Kidney (tissue), 13 donors: ENCODE measurements at regions not wholly inside any gene's neighbourhood (a gene's known extent, or its start where the extent isn't known, plus 50 kb on each side); places are given as distances from the start of the nearest gene placed in this dataset.

Experiments
- DNase-seq, 5 donors: peaks; one replicate each; pipeline ENCODE4 v3.0.0-alpha.2; 2013 to 2020
- FAIRE-seq: peaks from 2 replicates; lab custom pipeline; 2012; peaks lifted over from hg19 to GRCh38; lab: Jason Lieb, UNC
- H3K27ac ChIP-seq, 2 donors: one replicate each; pipeline ENCODE4 v1.7.0; 2013; ENCODE audit warnings: low read depth in 2 of 2, low read length in 2 of 2, inconsistent platforms in 1 of 2
- H3K27me3 ChIP-seq: one replicate; pipeline ENCODE4 v1.7.1; 2013; ENCODE audit warnings: low read length, inconsistent platforms; ENCODE audit not compliant: control insufficient read depth, insufficient read depth
- H3K36me3 ChIP-seq, 3 donors: one replicate each; pipeline versions ENCODE4 v1.7.0 to v1.7.1; 2013; ENCODE audit warnings: low read length in 3 of 3, control low read depth in 1 of 3, inconsistent platforms in 1 of 3; ENCODE audit not compliant: insufficient read depth in 3 of 3, control insufficient read depth in 2 of 3
- H3K4me1 ChIP-seq, 3 donors: one replicate each; pipeline versions ENCODE4 v1.7.0 to v1.7.1; 2013; ENCODE audit warnings: low read length in 3 of 3, inconsistent platforms in 1 of 3, low read depth in 1 of 3; ENCODE audit not compliant: control insufficient read depth in 2 of 3, insufficient read depth in 2 of 3
- H3K4me3 ChIP-seq, 3 donors: one replicate each; pipeline versions ENCODE4 v1.7.0 to v1.8.1; 2013; ENCODE audit warnings: low read length in 3 of 3, control low read depth in 1 of 3, inconsistent platforms in 1 of 3
- H3K9ac ChIP-seq, 3 donors: one replicate each; pipeline versions ENCODE4 v1.7.0 to v1.7.1; 2013; ENCODE audit warnings: low read length in 3 of 3, control low read depth in 1 of 3, inconsistent platforms in 1 of 3
- H3K9me3 ChIP-seq, 3 donors: one replicate each; pipeline versions ENCODE4 v1.7.0 to v1.7.1; 2013; ENCODE audit warnings: low read length in 3 of 3, control low read depth in 1 of 3, inconsistent platforms in 1 of 3; ENCODE audit not compliant: control insufficient read depth in 2 of 3, insufficient read depth in 1 of 3
- CTCF ChIP-seq: IDR thresholded peaks from 3 replicates; pipeline ENCODE4 v1.5.1; 2012; ENCODE audit warnings: mild to moderate bottlenecking, moderate library complexity, borderline replicate concordance; ENCODE audit not compliant: insufficient read depth; ENCODE audit errors: extremely low read depth
- intact Hi-C: fragments of 100-400 bp; cut with DNase I; formaldehyde crosslinking; loops from one replicate; pipeline ENCODE4 v1.11.1; 2022
- donor health status: control.
- donor health status: control.
- donor health status: control.
- donor health status: control.
- donor health status: control.
- donor health status: DM: yes; HTN: yes; CAD: no.
- donor health status: Normal renal cell carcinoma (clear cell type).

- no peaks in the 10 kb centered on the region for H3K9me3 ChIP-seq
- H3K27ac ChIP-seq = no peak overlapping the region
- no peak overlapping the region for H3K4me3 ChIP-seq
- FAIRE-seq = no peak
- H3K36me3 ChIP-seq = no peaks in the 10 kb centered on the region
- intact Hi-C loops = no loop called here
- TF ChIP-seq CTCF = no peak
- no peak overlapping the region for H3K9ac ChIP-seq
- H3K4me1 ChIP-seq = no peaks in the 10 kb centered on the region
- no peaks in the 10 kb centered on the region for H3K27me3 ChIP-seq
- DNase-seq = no peak
Observed at GRCh38 chr10:123491364-123491763, 174.8 kb upstream of the GPR26 start.

GRCh38 chr10:123492016-123492415 is 174.1 kb upstream of the GPR26 start:
- FAIRE-seq (no peak), DNase-seq (peak in 4 of 5 donors; percentile 50 to 64 (median 56))
- no peaks in the 10 kb centered on the region for H3K4me1 ChIP-seq
- intact Hi-C loops = no loop called here
- no peaks in the 10 kb centered on the region for H3K36me3 ChIP-seq
- no peak overlapping the region for H3K9ac ChIP-seq
- no peak for TF ChIP-seq CTCF
- no peaks in the 10 kb centered on the region for H3K9me3 ChIP-seq
- no peak overlapping the region for H3K27ac ChIP-seq
- H3K4me3 ChIP-seq = no peak overlapping the region
- no peaks in the 10 kb centered on the region for H3K27me3 ChIP-seq

- Histone ChIP-seq H3K4me3 (no peak overlapping the region), H3K9ac (no peak overlapping the region), H3K27me3 (no peaks in the 10 kb centered on the region), H3K27ac (no peak overlapping the region), H3K9me3 (no peaks in the 10 kb centered on the region), H3K4me1 (no peaks in the 10 kb centered on the region), H3K36me3 (no peaks in the 10 kb centered on the region)
- intact Hi-C loops = no loop called here
- no peak for DNase-seq
- FAIRE-seq = no peak
- TF ChIP-seq CTCF = no peak
Observed at GRCh38 chr10:123494301-123494808, 171.8 kb upstream of the GPR26 start.

- no peaks in the 10 kb centered on the region for H3K27me3 ChIP-seq
- no peaks in the 10 kb centered on the region for H3K9me3 ChIP-seq
- intact Hi-C loops = no loop called here
- FAIRE-seq (no peak), DNase-seq (peak in 2 of 5 donors; percentile 59 to 77)
- H3K27ac ChIP-seq = no peak overlapping the region
- H3K4me3 ChIP-seq = no peak overlapping the region
- no peak for TF ChIP-seq CTCF
- no peaks in the 10 kb centered on the region for H3K4me1 ChIP-seq
- H3K9ac ChIP-seq = no peak overlapping the region
- no peaks in the 10 kb centered on the region for H3K36me3 ChIP-seq
Observed at GRCh38 chr10:123496375-123496774, 169.8 kb upstream of the GPR26 start.
